ENCODE measurements at regions not wholly inside any gene's neighbourhood (a gene's known extent, or its start where the extent isn't known, plus 50 kb on each side); places are given as distances from the start of the nearest gene placed in this dataset.
"Not testable (repeated sequence)": the region's sequence is repeated elsewhere in the genome, so short reads cannot be mapped to it uniquely, and the experiment has no call there.

GRCh38 chrX:114272096-114272686 lies 311.7 kb upstream of the HTR2C start:
- H3K4me1 ChIP-seq = no peaks in the 10 kb centered on the region
- WGBS = 71% methylated on average over 2 of the region's 2 CpGs
- DNase-seq (ENCODE audit: low spot score in 2 of 2) = no peak
- H3K9me3 ChIP-seq = no peaks in the 10 kb centered on the region
- H3K4me3 ChIP-seq = no peak overlapping the region
- TF ChIP-seq, protein P1, sequence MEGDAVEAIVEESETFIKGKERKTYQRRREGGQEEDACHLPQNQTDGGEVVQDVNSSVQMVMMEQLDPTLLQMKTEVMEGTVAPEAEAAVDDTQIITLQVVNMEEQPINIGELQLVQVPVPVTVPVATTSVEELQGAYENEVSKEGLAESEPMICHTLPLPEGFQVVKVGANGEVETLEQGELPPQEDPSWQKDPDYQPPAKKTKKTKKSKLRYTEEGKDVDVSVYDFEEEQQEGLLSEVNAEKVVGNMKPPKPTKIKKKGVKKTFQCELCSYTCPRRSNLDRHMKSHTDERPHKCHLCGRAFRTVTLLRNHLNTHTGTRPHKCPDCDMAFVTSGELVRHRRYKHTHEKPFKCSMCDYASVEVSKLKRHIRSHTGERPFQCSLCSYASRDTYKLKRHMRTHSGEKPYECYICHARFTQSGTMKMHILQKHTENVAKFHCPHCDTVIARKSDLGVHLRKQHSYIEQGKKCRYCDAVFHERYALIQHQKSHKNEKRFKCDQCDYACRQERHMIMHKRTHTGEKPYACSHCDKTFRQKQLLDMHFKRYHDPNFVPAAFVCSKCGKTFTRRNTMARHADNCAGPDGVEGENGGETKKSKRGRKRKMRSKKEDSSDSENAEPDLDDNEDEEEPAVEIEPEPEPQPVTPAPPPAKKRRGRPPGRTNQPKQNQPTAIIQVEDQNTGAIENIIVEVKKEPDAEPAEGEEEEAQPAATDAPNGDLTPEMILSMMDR (IDR thresholded peaks at IDR 0.05) = no peak
- TF ChIP-seq POLR2AphosphoS5 (IDR thresholded peaks at IDR 0.05) = no peak
- TF ChIP-seq POLR2A (IDR thresholded peaks at IDR 0.05) = no peak
- TF ChIP-seq EP300 (IDR thresholded peaks at IDR 0.05) = no peak
- no peak overlapping the region for H3K27ac ChIP-seq
- H3K36me3 ChIP-seq = no peaks in the 10 kb centered on the region
- H3K27me3 ChIP-seq = no peaks in the 10 kb centered on the region

DNA sequence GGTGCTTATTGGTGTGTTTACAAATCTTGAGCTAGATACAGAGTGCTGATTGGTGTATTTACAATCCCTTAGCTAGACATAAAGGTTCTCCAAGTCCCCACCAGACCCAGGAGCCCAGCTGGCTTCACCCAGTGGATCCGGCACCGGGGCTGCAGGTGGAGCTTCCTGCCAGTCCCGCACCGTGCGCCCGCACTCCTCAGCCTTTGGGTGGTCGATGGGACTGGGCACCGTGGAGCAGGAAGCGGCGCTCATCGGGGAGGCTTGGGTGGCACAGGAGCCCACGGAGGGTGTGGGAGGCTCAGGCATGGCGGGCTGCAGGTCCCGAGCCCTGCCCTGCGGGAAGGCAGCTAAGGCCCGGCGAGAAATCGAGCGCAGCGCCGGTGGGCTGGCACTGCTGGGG lies 313.5 kb upstream of the HTR2C start:
- not testable (repeated sequence) for H3K27ac ChIP-seq

GRCh38 chrX:114268643-114269042 lies 315.2 kb upstream of the HTR2C start:
- H3K36me3 ChIP-seq = no peaks in the 10 kb centered on the region
- no peak for TF ChIP-seq POLR2A (IDR thresholded peaks at IDR 0.05)
- TF ChIP-seq EP300 (IDR thresholded peaks at IDR 0.05) = no peak
- TF ChIP-seq, protein P1 (IDR thresholded peaks at IDR 0.05) = no peak
- no peak for TF ChIP-seq POLR2AphosphoS5 (IDR thresholded peaks at IDR 0.05)
- H3K9me3 ChIP-seq = no peaks in the 10 kb centered on the region
- H3K27me3 ChIP-seq = no peaks in the 10 kb centered on the region
- no peaks in the 10 kb centered on the region for H3K4me1 ChIP-seq
- no peak overlapping the region for H3K4me3 ChIP-seq
- H3K27ac ChIP-seq = no peak overlapping the region
- DNase-seq (ENCODE audit: low spot score in 2 of 2) = no peak
- 85% methylated on average over 3 of the region's 3 CpGs for WGBS

More for the DNA sequence above, 313.5 kb upstream of the HTR2C start:
- not testable (repeated sequence) for H3K9me3 ChIP-seq; H3K4me1 ChIP-seq; H3K36me3 ChIP-seq; DNase-seq (ENCODE audit: low spot score in 2 of 2); H3K4me3 ChIP-seq; H3K27me3 ChIP-seq
- 84% methylated on average over 10 of the region's 21 CpGs for WGBS

GRCh38 chrX:114267142-114267541 lies 316.7 kb upstream of the HTR2C start:
- no peaks in the 10 kb centered on the region for H3K4me1 ChIP-seq
- no peak for DNase-seq (ENCODE audit: low spot score in 2 of 2)
- no peaks in the 10 kb centered on the region for H3K27me3 ChIP-seq
- H3K9me3 ChIP-seq = no peaks in the 10 kb centered on the region
- H3K36me3 ChIP-seq = no peaks in the 10 kb centered on the region
- no peak overlapping the region for H3K27ac ChIP-seq
- TF ChIP-seq, protein P1 (IDR thresholded peaks at IDR 0.05) = no peak
- no peak for TF ChIP-seq EP300 (IDR thresholded peaks at IDR 0.05)
- no peak for TF ChIP-seq POLR2AphosphoS5 (IDR thresholded peaks at IDR 0.05)
- no peak for TF ChIP-seq POLR2A (IDR thresholded peaks at IDR 0.05)
- 57% methylated on average over 5 of the region's 5 CpGs for WGBS
- H3K4me3 ChIP-seq = no peak overlapping the region

DNA sequence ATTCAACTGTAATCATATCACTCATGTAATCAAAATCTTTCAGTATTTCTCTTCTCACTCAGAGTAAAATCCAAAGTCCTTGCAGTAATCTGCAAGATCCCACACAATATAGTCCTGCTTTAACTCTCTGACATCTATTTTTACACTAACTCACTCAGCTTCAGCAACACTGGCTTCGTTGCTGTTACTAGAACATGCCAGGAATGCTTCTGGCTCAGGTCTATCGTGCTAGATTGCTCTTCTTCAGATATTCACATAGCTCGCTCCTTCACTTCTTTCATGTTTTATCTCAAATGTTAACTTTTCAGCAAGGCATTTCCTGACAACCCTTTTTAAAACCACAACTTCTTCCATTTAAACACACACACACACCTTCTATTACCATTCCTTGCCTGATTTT lies 331.7 kb upstream of the HTR2C start:
- Histone ChIP-seq H3K36me3 (no peaks in the 10 kb centered on the region), H3K4me3 (no peak overlapping the region), H3K27me3 (no peaks in the 10 kb centered on the region), H3K27ac (no peak overlapping the region), H3K9me3 (no peaks in the 10 kb centered on the region), H3K4me1 (no peaks in the 10 kb centered on the region)
- DNase-seq (ENCODE audit: low spot score in 2 of 2) = no peak
- WGBS = 48% methylated on average over 3 of the region's 3 CpGs
- TF ChIP-seq EP300 (IDR thresholded peaks at IDR 0.05) (no peak), POLR2AphosphoS5 (IDR thresholded peaks at IDR 0.05) (no peak), POLR2A (IDR thresholded peaks at IDR 0.05) (no peak)
- TF ChIP-seq, protein P1 (IDR thresholded peaks at IDR 0.05) = no peak

- Histone ChIP-seq H3K4me1 (no peaks in the 10 kb centered on the region), H3K36me3 (no peaks in the 10 kb centered on the region), H3K27me3 (no peaks in the 10 kb centered on the region), H3K27ac (no peak overlapping the region), H3K9me3 (no peaks in the 10 kb centered on the region), H3K4me3 (no peak overlapping the region)
- 81% methylated on average over 1 of the region's 1 CpG for WGBS
- TF ChIP-seq, protein P1 (IDR thresholded peaks at IDR 0.05) = no peak
- TF ChIP-seq POLR2A (IDR thresholded peaks at IDR 0.05) (no peak), POLR2AphosphoS5 (IDR thresholded peaks at IDR 0.05) (no peak), EP300 (IDR thresholded peaks at IDR 0.05) (no peak)
- no peak for DNase-seq (ENCODE audit: low spot score in 2 of 2)
Observed at GRCh38 chrX:114251575-114251974, 332.3 kb upstream of the HTR2C start.
